Heart left ventricle (tissue), 13 donors: ENCODE measurements at regions not wholly inside any gene's neighbourhood (a gene's known extent, or its start where the extent isn't known, plus 50 kb on each side); places are given as distances from the start of the nearest gene placed in this dataset.

ENCODE experiments used
- POLR2A ChIP-seq, 2 donors: fragments of 450-650 bp; IDR thresholded peaks; one replicate each; pipeline ENCODE4 v1.6.1; 2017; ENCODE audit warnings: antibody characterized with exemption in 2 of 2, mild to moderate bottlenecking in 2 of 2, moderate library complexity in 2 of 2
- TF ChIP-seq, protein P1 (sequence below), 12 donors: fragments of 200-600 bp; sonication (generic) in 4 of 12; IDR thresholded peaks; one replicate each; pipeline versions ENCODE4 v1.5.0 to v1.8.0; 2018 to 2022; ENCODE audit warnings: antibody characterized with exemption in 12 of 12, mild to moderate bottlenecking in 5 of 12
- donor health status: ischemic (EF 13 %, LVEDD 7.1; RV severe dilation, severe dysfunction).
- donor health status: DM: no; HTN: yes; CAD: no.
- donor health status: DM: no; HTN: no; CAD: no.
- donor health status: ischemic (EF 25% LVEDD 6.9; RV normal size, moderate dysfunction).
- donor health status: ischemic (EF 25% LVEDD 5.7; RV mildly dilated, moderate dysfunction).
- donor health status: ischemic (EF 35%, LVEDD 5.7; RV mildly dilated, moderate dysfunction).
- donor health status: nonischemic (EF 11% LVEDD 7.7; RV severe dilation, severe dysfunction).
- donor health status: DM: yes; HTN: yes; CAD: no.
- donor health status: PGD.
- donor health status: ischemic (EF 29% LVEDD 5.4; RV normal size, mild dysfunction).
- donor health status: nonischemic (EF 23%, LVEDD 6.1; RV moderate dilation, normal function).

GRCh38 chrX:74232859-74233258 lies 71.1 kb upstream of the ZCCHC13 start:
- TF ChIP-seq, protein P1, sequence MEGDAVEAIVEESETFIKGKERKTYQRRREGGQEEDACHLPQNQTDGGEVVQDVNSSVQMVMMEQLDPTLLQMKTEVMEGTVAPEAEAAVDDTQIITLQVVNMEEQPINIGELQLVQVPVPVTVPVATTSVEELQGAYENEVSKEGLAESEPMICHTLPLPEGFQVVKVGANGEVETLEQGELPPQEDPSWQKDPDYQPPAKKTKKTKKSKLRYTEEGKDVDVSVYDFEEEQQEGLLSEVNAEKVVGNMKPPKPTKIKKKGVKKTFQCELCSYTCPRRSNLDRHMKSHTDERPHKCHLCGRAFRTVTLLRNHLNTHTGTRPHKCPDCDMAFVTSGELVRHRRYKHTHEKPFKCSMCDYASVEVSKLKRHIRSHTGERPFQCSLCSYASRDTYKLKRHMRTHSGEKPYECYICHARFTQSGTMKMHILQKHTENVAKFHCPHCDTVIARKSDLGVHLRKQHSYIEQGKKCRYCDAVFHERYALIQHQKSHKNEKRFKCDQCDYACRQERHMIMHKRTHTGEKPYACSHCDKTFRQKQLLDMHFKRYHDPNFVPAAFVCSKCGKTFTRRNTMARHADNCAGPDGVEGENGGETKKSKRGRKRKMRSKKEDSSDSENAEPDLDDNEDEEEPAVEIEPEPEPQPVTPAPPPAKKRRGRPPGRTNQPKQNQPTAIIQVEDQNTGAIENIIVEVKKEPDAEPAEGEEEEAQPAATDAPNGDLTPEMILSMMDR (IDR thresholded peaks at IDR 0.05) = peak in 3 of 12 donors; percentile 8 to 14 (median 12)
- no peak for TF ChIP-seq POLR2A (IDR thresholded peaks at IDR 0.05)
